NCI-H774 (cell line): ENCODE measurements at regions not wholly inside any gene's neighbourhood (a gene's known extent, or its start where the extent isn't known, plus 50 kb on each side); places are given as distances from the start of the nearest gene placed in this dataset.
"Not testable (repeated sequence)": the region's sequence is repeated elsewhere in the genome, so short reads cannot be mapped to it uniquely, and the experiment has no call there.

ENCODE experiments used
- DNase-seq: peaks from one replicate; lab custom pipeline; 2025; lab: John Stamatoyannopoulos, UW

- no peak for DNase-seq
Observed at GRCh38 chr1:65590279-65590678, 169.8 kb downstream of the LEPR start.

- DNase-seq = no peak
Observed at GRCh38 chr1:65593516-65593915, 173.0 kb downstream of the LEPR start.

GRCh38 chr1:65595724-65596123 is 175.3 kb downstream of the LEPR start:
- no peak for DNase-seq

GRCh38 chr1:65596768-65597167 is 176.3 kb downstream of the LEPR start:
- no peak for DNase-seq

GRCh38 chr1:65605621-65606020 is 185.2 kb downstream of the LEPR start:
- no peak for DNase-seq

- no peak for DNase-seq
Observed at GRCh38 chr1:65606426-65606825, 186.0 kb downstream of the LEPR start.

GRCh38 chr1:65613884-65614283 is 178.8 kb upstream of the PDE4B start:
- no peak for DNase-seq

- DNase-seq = no peak
Observed at GRCh38 chr1:65615859-65616258, 176.8 kb upstream of the PDE4B start.

- DNase-seq = not testable (repeated sequence)
Observed at GRCh38 chr1:65621721-65622120, 171.0 kb upstream of the PDE4B start.

- DNase-seq = no peak
Observed at GRCh38 chr1:65623895-65624294, 168.8 kb upstream of the PDE4B start.

- no peak for DNase-seq
Observed at GRCh38 chr1:65625528-65625927, 167.2 kb upstream of the PDE4B start.

GRCh38 chr1:65626003-65626402 is 166.7 kb upstream of the PDE4B start:
- DNase-seq = no peak

GRCh38 chr1:65629788-65630187 is 162.9 kb upstream of the PDE4B start:
- DNase-seq = no peak

GRCh38 chr1:65630855-65631254 is 161.8 kb upstream of the PDE4B start:
- no peak for DNase-seq

- no peak for DNase-seq
Observed at GRCh38 chr1:65632235-65632634, 160.5 kb upstream of the PDE4B start.

GRCh38 chr1:65640046-65640445 is 152.6 kb upstream of the PDE4B start:
- no peak for DNase-seq

- DNase-seq = not testable (repeated sequence)
Observed at GRCh38 chr1:65649185-65649584, 143.5 kb upstream of the PDE4B start.

GRCh38 chr1:65650682-65651081 is 142.0 kb upstream of the PDE4B start:
- no peak for DNase-seq

GRCh38 chr1:65654526-65654925 is 138.2 kb upstream of the PDE4B start:
- not testable (repeated sequence) for DNase-seq

GRCh38 chr1:65657609-65658008 is 135.1 kb upstream of the PDE4B start:
- DNase-seq = not testable (repeated sequence)

- no peak for DNase-seq
Observed at GRCh38 chr1:65658122-65658521, 134.6 kb upstream of the PDE4B start.

GRCh38 chr1:65668368-65668767 is 124.3 kb upstream of the PDE4B start:
- DNase-seq = no peak

GRCh38 chr1:65670518-65670917 is 122.2 kb upstream of the PDE4B start:
- DNase-seq = no peak

- DNase-seq = no peak
Observed at GRCh38 chr1:65674522-65674921, 118.2 kb upstream of the PDE4B start.

- DNase-seq = no peak
Observed at GRCh38 chr1:65679773-65680172, 112.9 kb upstream of the PDE4B start.
